ENCODE measurements at regions not wholly inside any gene's neighbourhood (a gene's known extent, or its start where the extent isn't known, plus 50 kb on each side); places are given as distances from the start of the nearest gene placed in this dataset.

GRCh38 chr14:101043891-101044290 lies 140.4 kb upstream of the RTL1 start:
- ATAC-seq, result no peak
- WGBS (ENCODE audit: insufficient coverage), result 90% methylated on average over 9 of the region's 9 CpGs
- no peaks in the 10 kb centered on the region for H3K27me3 Mint-ChIP-seq (ENCODE audit: low read depth in 2 of 2)

GRCh38 chr14:101044741-101045140 lies 141.2 kb upstream of the RTL1 start:
- 91% methylated on average over 14 of the region's 14 CpGs for WGBS (ENCODE audit: insufficient coverage)
- Mint-ChIP-seq H3K9me3 (no peaks in the 10 kb centered on the region), H3K27ac (no peak overlapping the region), H3K27me3 (ENCODE audit: low read depth in 2 of 2) (no peaks in the 10 kb centered on the region), H3K4me3 (no peak overlapping the region), H3K4me1 (no peaks in the 10 kb centered on the region), H3K36me3 (no peaks in the 10 kb centered on the region)
- Histone ChIP-seq H3K4me3 (ENCODE audit: low read length) (no peak overlapping the region), H3K27ac (ENCODE audit: low read length) (no peak overlapping the region), H3K27me3 (ENCODE audit: control insufficient read depth, insufficient read depth, low read length) (no peaks in the 10 kb centered on the region), H3K9me3 (ENCODE audit: control insufficient read depth, insufficient read depth, low read length) (no peaks in the 10 kb centered on the region), H3K4me1 (ENCODE audit: control insufficient read depth, insufficient read depth, low read length) (no peaks in the 10 kb centered on the region), H3K36me3 (ENCODE audit: control insufficient read depth, insufficient read depth, low read length) (no peaks in the 10 kb centered on the region)
- no peak for ATAC-seq
- intact Hi-C loops (cut with micrococcal nuclease), result no loop called here
- TF ChIP-seq CTCF (IDR thresholded peaks at IDR 0.05), result no peak
- no peak for DNase-seq

More at GRCh38 chr14:101043891-101044290, 140.4 kb upstream of the RTL1 start:
- no peaks in the 10 kb centered on the region for H3K9me3 Mint-ChIP-seq
- DNase-seq, result no peak
- no peaks in the 10 kb centered on the region for H3K36me3 ChIP-seq (ENCODE audit: control insufficient read depth, insufficient read depth, low read length)
- H3K9me3 ChIP-seq (ENCODE audit: control insufficient read depth, insufficient read depth, low read length), result no peaks in the 10 kb centered on the region
- intact Hi-C loops (cut with micrococcal nuclease), result no loop called here
- no peaks in the 10 kb centered on the region for H3K36me3 Mint-ChIP-seq
- H3K27ac ChIP-seq (ENCODE audit: low read length), result no peak overlapping the region
- no peak overlapping the region for H3K27ac Mint-ChIP-seq
- H3K4me1 ChIP-seq (ENCODE audit: control insufficient read depth, insufficient read depth, low read length), result no peaks in the 10 kb centered on the region
- no peaks in the 10 kb centered on the region for H3K4me1 Mint-ChIP-seq
- H3K27me3 ChIP-seq (ENCODE audit: control insufficient read depth, insufficient read depth, low read length), result no peaks in the 10 kb centered on the region
- no peak for TF ChIP-seq CTCF (IDR thresholded peaks at IDR 0.05)
- no peak overlapping the region for H3K4me3 ChIP-seq (ENCODE audit: low read length)
- no peak overlapping the region for H3K4me3 Mint-ChIP-seq

- intact Hi-C loops (cut with micrococcal nuclease), result no loop called here
- Histone ChIP-seq H3K9me3 (ENCODE audit: control insufficient read depth, insufficient read depth, low read length) (no peaks in the 10 kb centered on the region), H3K4me1 (ENCODE audit: control insufficient read depth, insufficient read depth, low read length) (no peaks in the 10 kb centered on the region), H3K27ac (ENCODE audit: low read length) (no peak overlapping the region), H3K27me3 (ENCODE audit: control insufficient read depth, insufficient read depth, low read length) (no peaks in the 10 kb centered on the region), H3K4me3 (ENCODE audit: low read length) (no peak overlapping the region), H3K36me3 (ENCODE audit: control insufficient read depth, insufficient read depth, low read length) (no peaks in the 10 kb centered on the region)
- Mint-ChIP-seq H3K36me3 (no peaks in the 10 kb centered on the region), H3K9me3 (no peaks in the 10 kb centered on the region), H3K4me1 (no peaks in the 10 kb centered on the region), H3K4me3 (no peak overlapping the region), H3K27ac (no peak overlapping the region), H3K27me3 (ENCODE audit: low read depth in 2 of 2) (no peaks in the 10 kb centered on the region)
- no peak for TF ChIP-seq CTCF (IDR thresholded peaks at IDR 0.05)
- WGBS (ENCODE audit: insufficient coverage), result 95% methylated on average over 9 of the region's 9 CpGs
- no peak for ATAC-seq
- DNase-seq, result no peak
Measured at GRCh38 chr14:101045511-101045910, 142.0 kb upstream of the RTL1 start.

- no peak for TF ChIP-seq CTCF (IDR thresholded peaks at IDR 0.05)
- Histone ChIP-seq H3K27me3 (ENCODE audit: control insufficient read depth, insufficient read depth, low read length) (no peaks in the 10 kb centered on the region), H3K4me1 (ENCODE audit: control insufficient read depth, insufficient read depth, low read length) (no peaks in the 10 kb centered on the region), H3K36me3 (ENCODE audit: control insufficient read depth, insufficient read depth, low read length) (no peaks in the 10 kb centered on the region), H3K9me3 (ENCODE audit: control insufficient read depth, insufficient read depth, low read length) (no peaks in the 10 kb centered on the region), H3K27ac (ENCODE audit: low read length) (no peak overlapping the region), H3K4me3 (ENCODE audit: low read length) (no peak overlapping the region)
- Mint-ChIP-seq H3K27ac (no peak overlapping the region), H3K4me1 (no peaks in the 10 kb centered on the region), H3K27me3 (ENCODE audit: low read depth in 2 of 2) (no peaks in the 10 kb centered on the region), H3K4me3 (no peak overlapping the region), H3K9me3 (no peaks in the 10 kb centered on the region), H3K36me3 (no peaks in the 10 kb centered on the region)
- ATAC-seq (no peak), DNase-seq (no peak)
- 80% methylated on average over 16 of the region's 17 CpGs for WGBS (ENCODE audit: insufficient coverage)
- intact Hi-C loops (cut with micrococcal nuclease), result no loop called here
Measured at GRCh38 chr14:101046071-101046470, 142.5 kb upstream of the RTL1 start.
